ENCODE measurements at regions not wholly inside any gene's neighbourhood (a gene's known extent, or its start where the extent isn't known, plus 50 kb on each side); places are given as distances from the start of the nearest gene placed in this dataset.

- Histone ChIP-seq H3K4me1 (ENCODE audit: control insufficient read depth, extremely low read depth, insufficient read depth, low read length) (no peaks in the 10 kb centered on the region), H3K9me3 (ENCODE audit: control insufficient read depth, low read depth, low read length) (no peaks in the 10 kb centered on the region), H3K9ac (ENCODE audit: control insufficient read depth, extremely low read depth, insufficient read depth, low read length) (no peak overlapping the region), H3K9me1 (ENCODE audit: control insufficient read depth, extremely low read depth, insufficient read depth, low read length) (no peaks in the 10 kb centered on the region), H4K20me1 (ENCODE audit: control insufficient read depth, extremely low read depth, insufficient read depth, low read length) (no peaks in the 10 kb centered on the region), H3K27me3 (ENCODE audit: control insufficient read depth, extremely low read depth, insufficient read depth, low read length) (peaks cover 4% of the 10 kb centered on the region), H3K27ac (ENCODE audit: control insufficient read depth, insufficient read depth, low read length) (no peak overlapping the region), H3K4me2 (ENCODE audit: control insufficient read depth, extremely low read depth, insufficient read depth, low read depth, low read length) (no peak overlapping the region), H3K79me2 (ENCODE audit: control insufficient read depth, insufficient read depth, low read length) (no peaks in the 10 kb centered on the region), H3K4me3 (ENCODE audit: control insufficient read depth in 2 of 3, extremely low read depth in 1 of 3, insufficient read depth in 2 of 3, low read depth in 1 of 3, low read length in 3 of 3) (no peak overlapping the region), H2AFZ (ENCODE audit: control insufficient read depth, low read length) (no peak overlapping the region), H3K36me3 (ENCODE audit: control insufficient read depth in 2 of 2, extremely low read depth in 1 of 2, insufficient read depth in 2 of 2, low read length in 2 of 2) (no peaks in the 10 kb centered on the region)
- TF ChIP-seq EZH2 (IDR thresholded peaks at IDR 0.05; ENCODE audit: low read length): no peak
- no peak for TF ChIP-seq CTCF (optimal IDR thresholded peaks at IDR 0.05 in 1 of 3, IDR thresholded peaks at IDR 0.05 in 1 of 3, conservative IDR thresholded peaks at IDR 0.05 in 1 of 3; ENCODE audit: extremely low read depth in 1 of 3, insufficient read depth in 2 of 3, low read length in 3 of 3)
- DNase-seq (ENCODE audit: low read depth, low spot score) (no peak), FAIRE-seq (no peak)
- dilution Hi-C loops (cut with MboI; ENCODE audit: extremely low pct_ligation_motif_present, low sequenced_read_pairs): no loop called here
Observed at GRCh38 chr2:239674101-239674980, 273.5 kb upstream of the HDAC4 start.

GRCh38 chr2:239673641-239674040, 272.8 kb upstream of the HDAC4 start:
- H3K27me3 ChIP-seq (ENCODE audit: control insufficient read depth, extremely low read depth, insufficient read depth, low read length): peaks cover 8% of the 10 kb centered on the region
- DNase-seq (ENCODE audit: low read depth, low spot score): no peak
- no peaks in the 10 kb centered on the region for H3K79me2 ChIP-seq (ENCODE audit: control insufficient read depth, insufficient read depth, low read length)

More at GRCh38 chr2:239673641-239674040, 272.8 kb upstream of the HDAC4 start:
- TF ChIP-seq CTCF (optimal IDR thresholded peaks at IDR 0.05 in 1 of 3, IDR thresholded peaks at IDR 0.05 in 1 of 3, conservative IDR thresholded peaks at IDR 0.05 in 1 of 3; ENCODE audit: extremely low read depth in 1 of 3, insufficient read depth in 2 of 3, low read length in 3 of 3) (no peak), EZH2 (IDR thresholded peaks at IDR 0.05; ENCODE audit: low read length) (no peak)
- no peaks in the 10 kb centered on the region for H3K4me1 ChIP-seq (ENCODE audit: control insufficient read depth, extremely low read depth, insufficient read depth, low read length)
- H3K36me3 ChIP-seq (ENCODE audit: control insufficient read depth in 2 of 2, extremely low read depth in 1 of 2, insufficient read depth in 2 of 2, low read length in 2 of 2): no peaks in the 10 kb centered on the region
- H3K27ac ChIP-seq (ENCODE audit: control insufficient read depth, insufficient read depth, low read length): no peak overlapping the region
- no peaks in the 10 kb centered on the region for H4K20me1 ChIP-seq (ENCODE audit: control insufficient read depth, extremely low read depth, insufficient read depth, low read length)
- no peak overlapping the region for H3K9ac ChIP-seq (ENCODE audit: control insufficient read depth, extremely low read depth, insufficient read depth, low read length)
- no peak for FAIRE-seq
- no peak overlapping the region for H2AFZ ChIP-seq (ENCODE audit: control insufficient read depth, low read length)
- no peak overlapping the region for H3K4me3 ChIP-seq (ENCODE audit: control insufficient read depth in 2 of 3, extremely low read depth in 1 of 3, insufficient read depth in 2 of 3, low read depth in 1 of 3, low read length in 3 of 3)
- H3K9me3 ChIP-seq (ENCODE audit: control insufficient read depth, low read depth, low read length): no peaks in the 10 kb centered on the region
- H3K9me1 ChIP-seq (ENCODE audit: control insufficient read depth, extremely low read depth, insufficient read depth, low read length): no peaks in the 10 kb centered on the region
- dilution Hi-C loops (cut with MboI; ENCODE audit: extremely low pct_ligation_motif_present, low sequenced_read_pairs): no loop called here
- H3K4me2 ChIP-seq (ENCODE audit: control insufficient read depth, extremely low read depth, insufficient read depth, low read depth, low read length): no peak overlapping the region

All from keratinocyte (primary cell).